Activated CD4-positive, alpha-beta memory T cell treated with anti-CD3 and anti-CD28 coated beads, Interleukin-2, amount 10 ng/mL, durations not matched to agents 7 days and 5 days (primary cell): ENCODE measurements at regions not wholly inside any gene's neighbourhood (a gene's known extent, or its start where the extent isn't known, plus 50 kb on each side); places are given as distances from the start of the nearest gene placed in this dataset.

Experiments
- CTCF ChIA-PET: fragments of 350-600 bp; sonication (Branson Sonifier 250); formaldehyde crosslinking; loops from one replicate; lab custom pipeline; 2021; ENCODE audit warnings: antibody characterized with exemption, inconsistent platforms; lab: Charles Lee
- POLR2A ChIA-PET: fragments of 350-600 bp; sonication (Branson Sonifier 250); formaldehyde crosslinking; loops from one replicate; lab custom pipeline; 2021; ENCODE audit warnings: antibody characterized with exemption; lab: Charles Lee
- DNase-seq: peaks from one replicate; pipeline ENCODE4 v3.0.0-alpha.2; 2020
- H3K27ac Mint-ChIP-seq: one replicate; pipeline ENCODE4 v1.8.0; 2021; ENCODE audit warnings: mild to moderate bottlenecking, mixed read lengths
- H3K27me3 Mint-ChIP-seq: one replicate; pipeline ENCODE4 v1.8.0; 2021; ENCODE audit warnings: mixed read lengths
- H3K36me3 Mint-ChIP-seq: one replicate; pipeline ENCODE4 v1.8.0; 2021; ENCODE audit warnings: low read depth, mixed read lengths
- H3K4me1 Mint-ChIP-seq: one replicate; pipeline ENCODE4 v1.8.0; 2021; ENCODE audit warnings: mixed read lengths
- H3K4me3 Mint-ChIP-seq: one replicate; pipeline ENCODE4 v1.8.0; 2021; ENCODE audit warnings: mild to moderate bottlenecking, mixed read lengths
- H3K9me3 Mint-ChIP-seq: one replicate; pipeline ENCODE4 v1.8.0; 2021; ENCODE audit warnings: mixed read lengths

DNA sequence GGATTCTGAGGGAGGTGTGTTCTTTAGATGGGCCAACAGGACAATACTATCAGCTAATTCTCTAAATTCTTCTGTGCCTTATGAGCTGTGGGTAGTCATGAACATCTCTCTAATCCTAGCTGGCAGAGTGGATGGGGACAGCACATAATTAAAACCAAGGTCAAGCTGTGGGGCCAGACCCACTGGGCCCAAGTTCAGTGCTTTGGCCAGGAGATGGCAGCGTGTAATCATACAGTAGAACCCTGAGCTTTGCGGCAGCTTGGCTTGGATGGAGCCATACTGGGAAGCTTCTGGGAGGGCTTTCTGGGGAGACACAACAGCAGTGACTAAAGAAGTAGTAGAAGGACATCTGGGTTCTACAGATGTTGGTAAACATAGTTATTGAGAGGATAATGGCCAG lies 140.3 kb upstream of the CXCL13 start:
- Mint-ChIP-seq H3K4me1 (no peaks in the 10 kb centered on the region), H3K9me3 (peaks cover 3% of the 10 kb centered on the region), H3K27me3 (peaks cover 13% of the 10 kb centered on the region), H3K4me3 (no peak overlapping the region), H3K36me3 (no peaks in the 10 kb centered on the region), H3K27ac (no peak overlapping the region)
- ChIA-PET POLR2A (no interaction called here), CTCF (interaction anchor here (0.8 to 3.2 kb wide), 4 partner anchors 9 to 151 kb away, joined by 3 to 20 read pairs (median 4); no protein-coding TSS in a partner anchor)
- DNase-seq, result no peak

DNA sequence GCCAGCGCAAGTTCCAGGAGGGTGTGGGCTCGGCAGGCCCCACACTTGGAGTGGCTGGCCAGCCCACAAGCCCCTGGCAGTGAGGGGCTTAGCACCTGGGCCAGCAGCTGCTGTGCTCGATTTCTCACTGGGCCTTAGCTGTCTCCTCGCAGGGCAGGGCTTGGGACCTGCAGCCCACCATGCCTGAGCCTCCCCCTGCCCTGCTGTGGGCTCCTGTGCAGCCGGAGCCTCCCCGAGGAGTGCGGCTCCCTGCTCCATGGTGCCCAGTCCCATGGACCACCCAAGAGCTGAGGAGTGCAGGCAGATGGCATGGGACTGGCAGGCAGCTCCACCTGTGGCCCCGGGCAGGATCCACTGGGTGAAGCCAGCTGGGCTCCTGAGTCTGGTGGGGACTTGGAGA lies 139.2 kb upstream of the CXCL13 start:
- Mint-ChIP-seq H3K9me3 (peaks cover 2% of the 10 kb centered on the region), H3K4me3 (no peak overlapping the region), H3K27me3 (peaks cover 12% of the 10 kb centered on the region), H3K4me1 (no peaks in the 10 kb centered on the region), H3K27ac (no peak overlapping the region), H3K36me3 (no peaks in the 10 kb centered on the region)
- ChIA-PET POLR2A (no interaction called here), CTCF (interaction anchor here (3.2 kb wide), 1 partner anchor 134 kb away, joined by 20 read pairs; no protein-coding TSS in a partner anchor)
- DNase-seq, result no peak

DNA sequence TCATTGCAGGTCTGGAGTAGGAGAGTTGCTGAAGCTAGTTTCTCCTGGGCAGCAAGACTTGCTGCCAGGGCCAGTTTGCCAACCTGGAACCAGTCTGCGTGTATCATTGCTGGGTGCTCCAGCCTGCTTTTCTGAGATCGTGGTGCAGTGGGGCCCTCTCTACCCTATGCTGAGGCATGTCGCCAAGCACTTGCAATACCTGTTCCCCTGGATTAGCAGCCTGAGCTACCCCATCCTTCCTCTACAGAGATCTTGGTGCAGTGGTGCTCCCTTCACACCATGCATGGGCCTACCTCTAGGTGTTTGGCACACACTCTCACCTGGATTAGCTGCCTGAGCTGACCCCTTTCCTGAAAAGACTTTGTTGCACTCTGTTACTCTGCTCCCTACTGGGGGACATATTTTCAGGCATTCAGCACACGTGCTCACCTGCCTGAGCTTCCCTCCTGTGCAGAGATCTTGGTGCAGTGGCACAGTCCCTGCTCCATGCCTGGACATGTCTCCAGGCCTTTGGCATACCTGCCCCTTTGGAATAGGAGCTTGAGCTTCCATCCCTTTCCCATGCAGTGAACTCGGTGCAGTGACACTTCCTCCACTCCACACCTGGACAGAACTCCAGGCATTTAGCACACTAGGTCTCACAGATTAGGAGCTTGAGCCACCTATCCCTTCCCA lies 133.7 kb upstream of the CXCL13 start:
- H3K4me1 Mint-ChIP-seq, result no peaks in the 10 kb centered on the region
- H3K4me3 Mint-ChIP-seq, result no peak overlapping the region
- no peak overlapping the region for H3K27ac Mint-ChIP-seq
- no peaks in the 10 kb centered on the region for H3K36me3 Mint-ChIP-seq
- peaks cover 24% of the 10 kb centered on the region for H3K27me3 Mint-ChIP-seq
- CTCF ChIA-PET, result interaction anchor here (0.7 to 1.1 kb wide), 2 partner anchors 66 to 129 kb away, joined by 3 to 4 read pairs; no protein-coding TSS in a partner anchor
- POLR2A ChIA-PET, result no interaction called here
- no peak for DNase-seq
- peaks cover 2% of the 10 kb centered on the region for H3K9me3 Mint-ChIP-seq

DNA sequence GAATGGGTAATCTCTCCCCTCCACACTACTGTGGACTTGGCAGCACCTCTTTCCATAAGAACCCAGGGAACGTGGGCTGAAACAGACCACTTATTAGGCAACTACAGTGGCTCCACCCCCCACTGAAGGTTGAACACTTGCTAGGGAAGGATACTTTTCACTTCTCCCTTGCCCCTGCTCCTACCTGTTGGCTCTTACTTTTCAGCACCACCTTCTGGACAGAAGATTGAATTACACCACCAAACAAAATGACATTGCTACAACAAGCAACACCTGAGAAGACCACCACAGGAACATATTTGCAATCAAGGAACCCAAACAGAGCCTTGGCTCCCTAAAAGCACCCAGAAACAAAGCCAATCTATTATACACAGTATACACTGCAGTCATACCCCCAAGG lies 132.1 kb upstream of the CXCL13 start:
- DNase-seq, result no peak
- Mint-ChIP-seq H3K4me3 (no peak overlapping the region), H3K9me3 (no peaks in the 10 kb centered on the region), H3K27ac (no peak overlapping the region), H3K27me3 (peaks cover 29% of the 10 kb centered on the region), H3K4me1 (no peaks in the 10 kb centered on the region), H3K36me3 (no peaks in the 10 kb centered on the region)
- ChIA-PET POLR2A (no interaction called here), CTCF (interaction anchor here (1.3 to 1.9 kb wide), 2 partner anchors 9 to 128 kb away, joined by 4 to 7 read pairs; no protein-coding TSS in a partner anchor)

DNA sequence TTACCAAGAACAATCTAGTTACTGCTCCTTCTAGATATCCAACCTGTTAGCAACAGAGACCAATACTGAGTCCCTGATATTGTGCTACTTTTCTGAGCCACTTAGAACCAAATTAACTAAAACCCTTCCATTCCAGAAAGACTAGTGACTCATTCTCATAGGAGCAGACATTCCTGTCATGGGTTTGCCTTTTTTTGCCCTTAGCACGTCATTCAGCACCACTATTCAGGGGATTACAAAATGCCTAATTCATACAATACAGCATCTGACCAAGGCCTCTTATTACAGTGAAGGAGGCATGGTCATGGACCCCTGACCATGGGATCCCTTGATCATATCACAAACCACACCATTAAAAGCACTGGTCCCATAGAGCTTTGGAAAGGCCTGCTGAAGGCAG lies 123.8 kb upstream of the CXCL13 start:
- H3K27ac Mint-ChIP-seq, result no peak overlapping the region
- H3K27me3 Mint-ChIP-seq, result peaks cover 12% of the 10 kb centered on the region
- CTCF ChIA-PET, result no interaction called here
- no peaks in the 10 kb centered on the region for H3K36me3 Mint-ChIP-seq
- H3K4me1 Mint-ChIP-seq, result no peaks in the 10 kb centered on the region
- H3K4me3 Mint-ChIP-seq, result no peak overlapping the region
- H3K9me3 Mint-ChIP-seq, result no peaks in the 10 kb centered on the region
- POLR2A ChIA-PET, result no interaction called here
- DNase-seq, result no peak

DNA sequence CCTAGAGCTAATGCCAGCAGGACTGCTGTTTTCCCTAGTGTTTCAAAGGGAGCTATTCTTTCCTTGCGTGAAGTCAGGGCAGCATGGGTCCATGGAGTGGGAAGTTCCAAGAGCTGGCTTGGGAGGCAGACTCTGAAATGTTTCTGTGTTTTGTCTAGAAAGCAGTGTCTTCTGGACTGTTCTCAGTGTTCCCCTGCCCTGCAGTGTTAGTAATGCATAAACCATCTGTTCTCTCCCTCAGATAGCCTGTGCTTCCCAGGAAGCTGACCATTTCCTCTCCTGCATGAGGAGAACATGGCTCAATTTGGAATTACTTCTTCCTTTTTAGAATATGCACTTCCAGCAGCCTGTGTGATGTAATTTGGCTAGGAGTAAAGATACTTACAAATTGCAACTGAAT lies 116.7 kb upstream of the CXCL13 start:
- ChIA-PET POLR2A (no interaction called here), CTCF (no interaction called here)
- Mint-ChIP-seq H3K36me3 (no peaks in the 10 kb centered on the region), H3K27ac (no peak overlapping the region), H3K4me1 (no peaks in the 10 kb centered on the region), H3K27me3 (peaks cover 5% of the 10 kb centered on the region), H3K4me3 (no peak overlapping the region), H3K9me3 (no peaks in the 10 kb centered on the region)
- DNase-seq, result no peak

DNA sequence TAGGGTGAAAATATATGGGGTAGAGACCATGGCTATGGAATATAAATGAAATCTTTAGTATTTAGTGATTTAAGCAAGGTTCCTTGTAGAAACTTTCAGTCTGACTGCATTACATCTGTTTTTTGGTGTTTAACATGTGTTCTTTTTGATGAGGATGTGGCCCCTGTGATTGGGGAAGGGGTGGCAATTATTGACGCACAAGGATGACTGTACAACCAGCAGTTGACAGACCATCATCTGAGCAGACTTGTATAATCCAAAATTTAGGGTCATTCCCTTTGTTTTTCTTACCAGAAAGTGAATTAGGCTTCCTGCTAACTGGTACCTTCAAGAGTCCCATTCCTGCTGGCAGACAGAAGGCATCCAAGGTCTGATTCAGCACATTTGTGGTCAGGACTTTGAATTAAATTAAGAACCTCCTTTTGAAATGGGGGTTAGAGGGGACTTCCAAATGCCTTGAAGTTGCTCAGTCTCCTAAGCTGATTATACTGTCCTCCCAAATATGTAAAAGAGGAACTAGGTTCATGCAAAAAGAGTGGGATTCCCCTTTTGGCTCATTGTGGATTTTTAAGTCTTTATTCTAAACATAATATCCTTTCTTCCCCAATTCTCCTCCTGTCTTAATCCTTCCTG lies 112.4 kb upstream of the CXCL13 start:
- Mint-ChIP-seq H3K4me1 (no peaks in the 10 kb centered on the region), H3K27ac (no peak overlapping the region), H3K27me3 (peaks cover 5% of the 10 kb centered on the region), H3K9me3 (no peaks in the 10 kb centered on the region), H3K36me3 (no peaks in the 10 kb centered on the region), H3K4me3 (no peak overlapping the region)
- ChIA-PET POLR2A (no interaction called here), CTCF (no interaction called here)
- no peak for DNase-seq

DNA sequence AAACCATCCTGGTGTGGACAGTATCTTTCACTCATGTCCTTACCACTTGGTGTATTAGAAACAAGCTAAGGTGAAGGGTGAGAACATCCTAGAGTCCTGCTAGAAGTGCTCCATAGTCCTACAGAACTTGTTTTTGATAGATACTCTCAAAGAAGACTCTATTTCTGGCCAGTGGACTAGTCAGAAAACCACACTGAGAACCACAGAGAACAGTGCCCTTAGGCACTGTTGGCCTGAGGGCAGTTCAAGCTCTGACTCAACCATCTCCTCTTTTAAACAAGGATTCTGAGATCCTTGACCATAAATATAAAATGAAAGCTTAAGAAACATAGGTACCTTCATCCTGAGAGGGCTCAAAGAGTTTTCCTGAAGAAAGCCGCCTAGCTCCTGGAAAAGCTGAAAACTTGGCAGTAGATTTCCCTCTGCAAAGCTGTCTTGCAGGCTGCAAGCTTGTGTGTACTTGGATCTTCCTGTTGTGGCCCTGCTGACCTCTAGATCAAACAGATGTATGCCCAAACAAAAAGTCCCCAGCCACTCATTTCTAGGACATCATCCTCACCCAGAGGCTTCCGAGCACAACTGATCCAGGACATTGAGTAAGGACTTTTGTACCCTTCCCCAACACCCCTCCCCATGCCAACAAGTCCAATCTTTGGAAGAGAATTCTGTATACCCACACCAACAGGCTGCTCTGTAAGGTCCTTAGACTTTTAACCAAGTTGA lies 111.6 kb upstream of the CXCL13 start:
- Mint-ChIP-seq H3K27ac (no peak overlapping the region), H3K36me3 (no peaks in the 10 kb centered on the region), H3K27me3 (peaks cover 5% of the 10 kb centered on the region), H3K9me3 (no peaks in the 10 kb centered on the region), H3K4me3 (no peak overlapping the region), H3K4me1 (no peaks in the 10 kb centered on the region)
- ChIA-PET CTCF (no interaction called here), POLR2A (no interaction called here)
- DNase-seq, result no peak

DNA sequence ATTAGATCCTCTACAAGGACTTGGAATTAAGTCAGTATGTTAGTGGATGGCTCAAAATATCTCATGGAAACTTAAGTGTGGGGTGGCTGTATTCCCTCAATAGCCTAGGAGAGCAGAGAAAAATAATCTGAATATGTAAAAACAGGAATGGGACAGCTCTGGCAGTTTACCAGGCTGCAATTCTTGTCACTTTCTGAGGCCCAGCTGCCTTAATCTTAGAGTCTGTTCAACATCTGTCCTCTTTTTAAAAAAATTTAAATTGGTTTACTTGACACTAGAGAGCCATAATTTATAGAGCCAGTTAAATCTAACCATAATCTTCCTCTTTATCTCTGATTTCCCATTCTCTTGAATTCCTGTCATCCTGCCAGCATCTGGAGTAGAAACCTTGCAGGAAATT lies 109.2 kb upstream of the CXCL13 start:
- no peak overlapping the region for H3K27ac Mint-ChIP-seq
- H3K4me1 Mint-ChIP-seq, result no peaks in the 10 kb centered on the region
- ChIA-PET POLR2A (no interaction called here), CTCF (no interaction called here)
- H3K36me3 Mint-ChIP-seq, result no peaks in the 10 kb centered on the region
- no peaks in the 10 kb centered on the region for H3K9me3 Mint-ChIP-seq
- no peak overlapping the region for H3K4me3 Mint-ChIP-seq
- DNase-seq, result no peak
- H3K27me3 Mint-ChIP-seq, result peaks cover 6% of the 10 kb centered on the region

DNA sequence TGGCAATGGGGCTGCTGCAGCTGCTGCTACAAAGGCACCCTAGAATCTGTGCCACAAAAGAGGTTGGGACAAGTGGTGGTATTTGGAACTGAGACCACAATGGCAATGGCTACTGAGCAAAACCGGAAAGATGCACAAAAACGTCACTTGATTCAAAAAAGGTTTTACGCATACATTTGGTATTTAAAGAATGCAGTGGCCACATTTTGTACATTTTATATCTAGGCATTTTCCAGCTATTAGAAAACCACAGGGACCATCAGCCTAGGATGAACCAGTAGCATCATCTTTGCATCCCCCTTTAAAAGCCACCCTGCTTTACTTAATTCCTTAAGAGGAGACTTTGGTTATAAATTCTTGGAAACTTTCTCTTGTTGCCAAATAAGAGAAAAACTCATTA lies 104.8 kb upstream of the CXCL13 start:
- no peak overlapping the region for H3K4me3 Mint-ChIP-seq
- peaks cover 8% of the 10 kb centered on the region for H3K27me3 Mint-ChIP-seq
- POLR2A ChIA-PET, result no interaction called here
- H3K36me3 Mint-ChIP-seq, result no peaks in the 10 kb centered on the region
- DNase-seq, result no peak
- no peaks in the 10 kb centered on the region for H3K4me1 Mint-ChIP-seq
- no peak overlapping the region for H3K27ac Mint-ChIP-seq
- CTCF ChIA-PET, result no interaction called here
- no peaks in the 10 kb centered on the region for H3K9me3 Mint-ChIP-seq

DNA sequence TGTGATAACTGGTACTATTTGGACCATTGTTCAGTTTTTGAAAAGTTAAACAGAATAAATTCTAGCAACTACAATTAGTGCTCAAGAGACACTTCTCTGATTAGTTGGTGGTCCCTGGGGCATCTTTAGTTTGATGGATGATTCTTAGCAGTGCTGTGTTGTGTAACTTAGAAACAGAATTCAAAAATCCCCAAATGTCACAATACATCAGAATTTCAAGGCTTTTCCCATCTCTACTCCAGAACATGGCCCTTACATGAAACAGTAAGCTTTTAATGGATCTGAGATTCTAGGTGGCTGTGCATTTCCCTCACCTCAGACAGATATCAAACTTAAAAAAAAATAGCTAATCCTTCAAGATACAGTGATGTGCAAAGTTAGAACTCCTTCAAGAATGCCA lies 104.4 kb upstream of the CXCL13 start:
- CTCF ChIA-PET, result no interaction called here
- Mint-ChIP-seq H3K36me3 (no peaks in the 10 kb centered on the region), H3K4me3 (no peak overlapping the region), H3K4me1 (no peaks in the 10 kb centered on the region), H3K27me3 (peaks cover 8% of the 10 kb centered on the region), H3K9me3 (no peaks in the 10 kb centered on the region), H3K27ac (no peak overlapping the region)
- POLR2A ChIA-PET, result no interaction called here
- DNase-seq, result no peak

DNA sequence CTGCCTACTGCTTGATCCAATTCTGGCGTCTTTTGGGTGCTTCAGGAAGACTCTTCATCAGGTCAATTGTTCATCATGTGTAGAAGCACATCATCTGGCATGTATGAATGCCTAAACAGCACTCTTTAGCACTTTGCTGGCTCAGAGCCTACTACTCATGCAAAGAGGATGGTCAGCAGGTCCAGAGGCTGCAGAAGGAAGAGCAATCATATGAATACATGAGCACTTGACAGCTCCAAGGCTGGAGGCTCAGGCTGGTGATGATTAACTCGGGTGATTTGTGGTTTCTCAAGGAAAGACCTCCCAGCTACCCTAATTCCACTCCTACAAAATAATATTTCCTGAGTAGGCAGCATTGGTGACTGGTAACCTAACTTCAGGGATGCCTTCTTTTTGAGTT lies 103.8 kb upstream of the CXCL13 start:
- H3K27me3 Mint-ChIP-seq, result peaks cover 8% of the 10 kb centered on the region
- CTCF ChIA-PET, result no interaction called here

DNA sequence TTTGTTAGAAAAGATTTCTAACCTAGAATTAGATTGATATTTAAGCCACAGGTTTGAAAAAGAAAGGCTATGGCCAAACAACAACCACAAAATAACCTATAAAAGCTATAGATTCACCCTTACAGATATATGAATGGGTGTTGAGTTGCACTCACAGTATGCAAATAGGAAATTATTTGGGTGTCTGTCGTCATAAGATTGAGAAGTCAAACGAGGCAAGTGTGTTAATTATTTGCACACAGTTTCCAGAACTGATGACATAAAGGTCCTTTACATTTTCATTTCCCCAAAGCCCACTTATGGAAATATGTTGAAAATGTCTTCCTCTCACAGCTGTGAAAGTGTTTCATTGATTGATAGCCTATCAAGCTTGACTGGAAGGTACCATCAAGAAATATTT lies 101.2 kb upstream of the CXCL13 start:
- H3K27ac Mint-ChIP-seq, result no peak overlapping the region
- ChIA-PET CTCF (no interaction called here), POLR2A (no interaction called here)
- H3K4me3 Mint-ChIP-seq, result no peak overlapping the region
- no peaks in the 10 kb centered on the region for H3K4me1 Mint-ChIP-seq
- DNase-seq, result no peak
- H3K27me3 Mint-ChIP-seq, result peaks cover 7% of the 10 kb centered on the region
- no peaks in the 10 kb centered on the region for H3K9me3 Mint-ChIP-seq
- H3K36me3 Mint-ChIP-seq, result no peaks in the 10 kb centered on the region

More for the DNA sequence above, 103.8 kb upstream of the CXCL13 start:
- no peaks in the 10 kb centered on the region for H3K4me1 Mint-ChIP-seq
- H3K9me3 Mint-ChIP-seq, result no peaks in the 10 kb centered on the region
- H3K36me3 Mint-ChIP-seq, result no peaks in the 10 kb centered on the region
- H3K4me3 Mint-ChIP-seq, result no peak overlapping the region
- H3K27ac Mint-ChIP-seq, result no peak overlapping the region
- no peak for DNase-seq
- POLR2A ChIA-PET, result no interaction called here
